ENCODE measurements at regions not wholly inside any gene's neighbourhood (a gene's known extent, or its start where the extent isn't known, plus 50 kb on each side); places are given as distances from the start of the nearest gene placed in this dataset.

DNA sequence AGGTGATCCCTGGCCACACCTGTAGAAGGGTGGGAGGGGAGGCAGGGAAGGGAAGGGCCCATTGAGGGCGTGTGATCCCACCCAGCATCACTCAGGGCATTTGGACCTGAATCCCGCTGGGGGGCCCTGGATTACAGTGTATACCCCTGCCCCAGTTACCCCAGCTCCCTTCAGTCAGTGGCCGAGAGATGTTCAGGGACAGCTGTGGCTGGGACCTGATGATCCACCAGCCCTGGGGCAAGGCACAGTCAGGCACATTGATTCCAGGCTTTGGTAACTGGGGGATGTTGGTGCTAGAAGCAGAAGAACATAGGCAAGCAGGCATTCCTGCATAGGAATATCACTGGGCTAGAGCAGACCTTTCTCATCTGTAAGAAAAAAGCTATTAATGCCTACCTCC, 170.3 kb downstream of the FOXL1 start:
- TF ChIP-seq SREBF2 (IDR thresholded peaks at IDR 0.05) (no peak), CEBPB (IDR thresholded peaks at IDR 0.05) (no peak), GATA3 (IDR thresholded peaks at IDR 0.05; ENCODE audit: borderline replicate concordance) (no peak), CHD2 (IDR thresholded peaks at IDR 0.05; ENCODE audit: low read length, partially characterized antibody) (no peak)
- FAIRE-seq (no peak), DNase-seq (ENCODE audit: low read depth in 1 of 2, low spot score in 1 of 2) (no peak), ATAC-seq (no peak)
- no peaks in the 10 kb centered on the region for H3K9me3 ChIP-seq
- peaks cover 10% of the 10 kb centered on the region for H3K4me1 ChIP-seq
- 62% methylated on average over 3 of the region's 3 CpGs for WGBS (ENCODE audit: missing lambda C conversion rate)
- no peak overlapping the region for H3K27ac ChIP-seq
- no peak overlapping the region for H3K4me3 ChIP-seq
- no peak overlapping the region for H3K4me2 ChIP-seq
- ChIA-PET CTCF (interaction anchor here (4.1 kb wide), 1 partner anchor 12 kb away, joined by 19 read pairs; no protein-coding TSS in a partner anchor), POLR2A (no interaction called here)

DNA sequence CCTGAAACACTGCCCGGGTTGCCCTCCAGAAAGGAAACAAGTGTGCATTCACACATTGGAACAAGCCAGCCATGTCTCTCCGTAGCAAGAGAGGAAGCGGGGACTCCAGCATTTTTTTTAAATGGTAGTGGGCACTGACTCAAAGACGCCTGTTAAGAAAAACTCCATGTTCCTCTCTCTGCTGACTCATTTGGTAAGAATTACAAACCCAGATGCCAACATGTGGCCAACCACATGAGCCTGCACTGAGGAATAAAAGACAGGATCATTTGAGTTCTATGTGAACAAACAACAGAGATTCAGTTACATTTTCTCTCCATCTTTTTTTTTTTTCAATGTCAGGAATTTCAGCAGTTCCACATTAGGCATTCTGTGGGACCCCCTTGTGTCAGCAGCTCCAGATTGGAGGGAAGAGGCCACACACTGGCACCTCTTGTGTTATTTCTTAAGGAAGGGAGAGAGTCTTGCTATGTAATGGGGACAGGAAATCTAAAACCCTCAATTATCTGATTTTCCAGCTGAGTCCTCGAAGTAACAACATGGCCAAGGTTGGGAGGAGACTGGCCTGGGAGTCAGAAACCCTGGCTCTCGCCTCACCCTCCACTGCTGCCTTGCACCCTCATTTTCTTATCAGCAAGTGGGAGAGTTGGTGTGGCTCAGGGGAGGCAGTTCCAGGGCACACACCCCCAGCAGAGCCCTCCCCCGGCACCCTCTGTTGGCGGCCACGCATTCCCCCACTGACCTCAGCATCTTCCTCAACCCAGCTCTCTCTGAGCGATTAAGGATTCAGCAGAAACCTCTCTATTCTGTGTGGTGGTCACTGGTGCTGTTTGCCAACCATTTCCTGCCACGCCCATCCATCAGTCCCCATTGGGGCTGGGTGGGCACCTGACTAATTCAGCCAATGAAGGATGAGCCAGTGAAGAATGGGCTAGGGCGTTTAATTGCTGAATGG, 173.0 kb downstream of the FOXL1 start:
- DNase-seq (ENCODE audit: low read depth in 1 of 2, low spot score in 1 of 2) (peak in 1 of 2 experiments; percentile 13), ATAC-seq (no peak; a peak in 1 of 6 replicates), FAIRE-seq (no peak)
- Histone ChIP-seq H3K9me3 (no peaks in the 10 kb centered on the region), H3K4me3 (no peak overlapping the region), H3K27ac (peak overlapping the region; percentile 44 to 54; a peak in 3 of 6 replicates), H3K4me2 (peak overlapping the region; percentile 27; the same call in 1 of the 3 replicates), H3K4me1 (peaks cover 10% of the 10 kb centered on the region)
- TF ChIP-seq, protein P1, sequence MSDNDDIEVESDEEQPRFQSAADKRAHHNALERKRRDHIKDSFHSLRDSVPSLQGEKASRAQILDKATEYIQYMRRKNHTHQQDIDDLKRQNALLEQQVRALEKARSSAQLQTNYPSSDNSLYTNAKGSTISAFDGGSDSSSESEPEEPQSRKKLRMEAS (IDR thresholded peaks at IDR 0.05) = no peak
- TF ChIP-seq PHF8 (IDR thresholded peaks at IDR 0.05; ENCODE audit: borderline replicate concordance, low read depth) (no peak), NPAS2 (CRISPR knock-in tag; IDR thresholded peaks at IDR 0.05; ENCODE audit: borderline replicate concordance) (no peak), MAZ (IDR thresholded peaks at IDR 0.05; ENCODE audit: borderline replicate concordance, low read depth, low read length) (no peak), CHD2 (IDR thresholded peaks at IDR 0.05; ENCODE audit: low read length, partially characterized antibody) (no peak), JUN (IDR thresholded peaks at IDR 0.05) (no peak), FOSL2 (IDR thresholded peaks at IDR 0.05) (no peak), FOSL2 (CRISPR knock-in tag; IDR thresholded peaks at IDR 0.05) (no peak)
- POLR2A ChIA-PET = no interaction called here
- WGBS (ENCODE audit: missing lambda C conversion rate) = 80% methylated on average over 12 of the region's 12 CpGs
- CTCF ChIA-PET = interaction anchor here (0.9 to 4.1 kb wide), 3 partner anchors 9 to 267 kb away, joined by 4 to 19 read pairs (median 8); no protein-coding TSS in a partner anchor

DNA sequence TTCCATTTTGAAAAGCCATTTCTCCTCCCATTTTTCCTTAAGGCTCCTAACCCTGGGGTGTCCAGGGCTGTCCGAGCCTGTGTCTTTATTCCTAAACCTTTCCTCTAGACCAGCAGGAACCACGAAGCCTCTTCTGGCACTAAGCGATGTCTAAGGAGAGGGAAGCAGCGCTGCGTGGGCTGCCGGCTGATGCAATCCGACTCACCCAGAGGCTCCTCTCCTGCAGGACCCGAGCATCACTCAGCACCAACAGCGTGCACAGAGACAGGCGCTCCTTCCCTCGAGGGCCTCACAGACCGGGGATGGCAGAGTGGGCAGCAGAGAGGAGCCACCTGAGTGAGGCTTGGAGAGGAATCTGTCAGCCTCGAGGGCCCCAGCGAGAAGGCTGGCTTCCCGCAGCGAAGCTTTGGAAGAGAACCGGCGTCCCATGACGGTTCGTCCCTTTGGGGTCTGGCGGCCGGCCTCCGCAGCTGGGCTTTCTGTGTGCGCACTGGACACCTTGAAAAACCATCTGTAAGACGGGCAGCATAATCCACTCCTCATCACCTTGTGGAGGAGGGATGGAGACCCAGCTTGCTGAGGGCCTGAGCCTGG, 174.3 kb downstream of the FOXL1 start:
- 91% methylated on average over 25 of the region's 25 CpGs for WGBS (ENCODE audit: missing lambda C conversion rate)
- H3K4me3 ChIP-seq = no peak overlapping the region
- no peaks in the 10 kb centered on the region for H3K9me3 ChIP-seq
- CTCF ChIA-PET = interaction anchor here (0.6 to 2.9 kb wide), 4 partner anchors 36 to 310 kb away, joined by 3 to 8 read pairs (median 4); no protein-coding TSS in a partner anchor
- DNase-seq (ENCODE audit: low read depth in 1 of 2, low spot score in 1 of 2) = no peak
- ATAC-seq = no peak
- H3K27ac ChIP-seq = no peak overlapping the region
- FAIRE-seq = no peak
- H3K4me2 ChIP-seq = no peak overlapping the region
- H3K4me1 ChIP-seq = peaks cover 10% of the 10 kb centered on the region
- TF ChIP-seq ZC3H11A (IDR thresholded peaks at IDR 0.05) = no peak
- no peak for TF ChIP-seq HOXB5 (CRISPR knock-in tag; IDR thresholded peaks at IDR 0.05)
- no peak for TF ChIP-seq HDAC2 (IDR thresholded peaks at IDR 0.05)
- TF ChIP-seq RNF2 (IDR thresholded peaks at IDR 0.05; ENCODE audit: borderline replicate concordance, low read depth) = no peak
- no peak for TF ChIP-seq FOXS1 (CRISPR knock-in tag; IDR thresholded peaks at IDR 0.05)
- no peak for TF ChIP-seq MAZ (IDR thresholded peaks at IDR 0.05; ENCODE audit: borderline replicate concordance, low read depth, low read length)
- no peak for TF ChIP-seq CHD4 (IDR thresholded peaks at IDR 0.05; ENCODE audit: borderline replicate concordance)
- TF ChIP-seq, protein P2, sequence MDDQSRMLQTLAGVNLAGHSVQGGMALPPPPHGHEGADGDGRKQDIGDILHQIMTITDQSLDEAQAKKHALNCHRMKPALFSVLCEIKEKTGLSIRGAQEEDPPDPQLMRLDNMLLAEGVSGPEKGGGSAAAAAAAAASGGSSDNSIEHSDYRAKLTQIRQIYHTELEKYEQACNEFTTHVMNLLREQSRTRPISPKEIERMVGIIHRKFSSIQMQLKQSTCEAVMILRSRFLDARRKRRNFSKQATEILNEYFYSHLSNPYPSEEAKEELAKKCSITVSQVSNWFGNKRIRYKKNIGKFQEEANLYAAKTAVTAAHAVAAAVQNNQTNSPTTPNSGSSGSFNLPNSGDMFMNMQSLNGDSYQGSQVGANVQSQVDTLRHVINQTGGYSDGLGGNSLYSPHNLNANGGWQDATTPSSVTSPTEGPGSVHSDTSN (IDR thresholded peaks at IDR 0.05) = no peak
- TF ChIP-seq ZNF302 (CRISPR knock-in tag; IDR thresholded peaks at IDR 0.05) = no peak
- TF ChIP-seq SREBF2 (IDR thresholded peaks at IDR 0.05) = no peak
- no peak for TF ChIP-seq EHF (CRISPR knock-in tag; IDR thresholded peaks at IDR 0.05)
- TF ChIP-seq BHLHE40 (IDR thresholded peaks at IDR 0.05; ENCODE audit: low read depth, low read length) = no peak
- TF ChIP-seq NFE2L2 (conservative IDR thresholded peaks at IDR 0.05; ENCODE audit: low read length) = no peak
- no peak for TF ChIP-seq HES2 (IDR thresholded peaks at IDR 0.05)
- TF ChIP-seq, protein P3, sequence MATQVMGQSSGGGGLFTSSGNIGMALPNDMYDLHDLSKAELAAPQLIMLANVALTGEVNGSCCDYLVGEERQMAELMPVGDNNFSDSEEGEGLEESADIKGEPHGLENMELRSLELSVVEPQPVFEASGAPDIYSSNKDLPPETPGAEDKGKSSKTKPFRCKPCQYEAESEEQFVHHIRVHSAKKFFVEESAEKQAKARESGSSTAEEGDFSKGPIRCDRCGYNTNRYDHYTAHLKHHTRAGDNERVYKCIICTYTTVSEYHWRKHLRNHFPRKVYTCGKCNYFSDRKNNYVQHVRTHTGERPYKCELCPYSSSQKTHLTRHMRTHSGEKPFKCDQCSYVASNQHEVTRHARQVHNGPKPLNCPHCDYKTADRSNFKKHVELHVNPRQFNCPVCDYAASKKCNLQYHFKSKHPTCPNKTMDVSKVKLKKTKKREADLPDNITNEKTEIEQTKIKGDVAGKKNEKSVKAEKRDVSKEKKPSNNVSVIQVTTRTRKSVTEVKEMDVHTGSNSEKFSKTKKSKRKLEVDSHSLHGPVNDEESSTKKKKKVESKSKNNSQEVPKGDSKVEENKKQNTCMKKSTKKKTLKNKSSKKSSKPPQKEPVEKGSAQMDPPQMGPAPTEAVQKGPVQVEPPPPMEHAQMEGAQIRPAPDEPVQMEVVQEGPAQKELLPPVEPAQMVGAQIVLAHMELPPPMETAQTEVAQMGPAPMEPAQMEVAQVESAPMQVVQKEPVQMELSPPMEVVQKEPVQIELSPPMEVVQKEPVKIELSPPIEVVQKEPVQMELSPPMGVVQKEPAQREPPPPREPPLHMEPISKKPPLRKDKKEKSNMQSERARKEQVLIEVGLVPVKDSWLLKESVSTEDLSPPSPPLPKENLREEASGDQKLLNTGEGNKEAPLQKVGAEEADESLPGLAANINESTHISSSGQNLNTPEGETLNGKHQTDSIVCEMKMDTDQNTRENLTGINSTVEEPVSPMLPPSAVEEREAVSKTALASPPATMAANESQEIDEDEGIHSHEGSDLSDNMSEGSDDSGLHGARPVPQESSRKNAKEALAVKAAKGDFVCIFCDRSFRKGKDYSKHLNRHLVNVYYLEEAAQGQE (IDR thresholded peaks at IDR 0.05) = no peak
- POLR2A ChIA-PET = no interaction called here

All from A549 (cell line).